Activated CD4-positive, alpha-beta T cell treated with anti-CD3 and anti-CD28 coated beads, Interleukin-2, amount 50 U/mL, for 16 hours (primary cell): ENCODE measurements at regions not wholly inside any gene's neighbourhood (a gene's known extent, or its start where the extent isn't known, plus 50 kb on each side); places are given as distances from the start of the nearest gene placed in this dataset.
A peak's percentile ranks its signal among the peaks of the same experiment; 100 is the strongest.
"Not testable (repeated sequence)": the region's sequence is repeated elsewhere in the genome, so short reads cannot be mapped to it uniquely, and the experiment has no call there.

Source experiments
- DNase-seq: peaks from one replicate; pipeline ENCODE4 v3.0.0-alpha.2; 2020

DNA sequence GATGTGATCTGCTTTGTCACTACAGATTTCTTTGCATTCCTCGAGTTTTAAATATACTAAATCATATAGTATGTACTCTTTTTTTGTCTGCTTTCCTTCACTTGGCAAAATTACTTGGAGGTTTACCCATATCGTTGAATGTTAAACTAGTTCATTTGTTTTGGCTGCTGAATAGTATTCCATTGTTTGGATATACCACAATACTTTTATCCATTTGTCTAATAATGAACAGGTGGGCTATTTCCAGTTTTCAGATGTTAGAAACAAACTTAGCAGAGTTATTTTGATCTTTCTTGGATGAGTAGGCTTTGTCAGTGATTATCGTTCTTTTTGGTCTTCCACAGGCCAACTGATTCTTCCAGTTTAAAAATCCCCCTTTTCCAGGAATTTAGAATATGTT lies 154.0 kb upstream of the TGFBR2 start:
- no peak for DNase-seq

DNA sequence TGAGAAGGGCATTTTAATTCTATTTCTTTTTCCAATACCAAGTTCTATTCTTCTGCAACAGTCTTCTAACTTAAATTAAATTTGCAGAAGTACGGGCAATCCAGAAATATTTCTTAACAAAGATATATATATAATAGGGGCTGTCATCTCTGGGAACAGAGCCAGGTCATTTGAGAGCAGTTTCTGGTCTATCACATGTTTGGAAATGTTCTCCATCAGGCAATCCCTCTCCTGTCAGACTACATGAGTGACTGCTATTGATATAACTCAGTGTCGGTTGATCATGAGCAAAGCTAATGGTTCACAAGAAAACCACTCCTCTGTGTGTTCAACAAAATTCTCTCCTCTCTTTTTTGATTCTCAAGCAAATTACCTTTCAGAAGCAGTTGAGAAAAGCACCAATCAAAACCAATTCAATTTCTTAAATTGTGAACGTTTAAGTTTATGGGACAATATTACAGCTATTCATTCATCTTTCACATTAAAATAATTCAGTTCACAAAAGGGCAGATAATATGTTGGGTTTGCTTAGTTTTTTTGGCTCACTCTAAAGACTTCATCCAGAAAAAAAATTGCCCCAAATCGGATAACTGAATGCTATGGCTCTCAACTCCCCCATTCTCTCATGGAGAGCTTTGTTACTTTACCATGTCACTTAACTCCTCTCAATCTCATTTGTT lies 152.9 kb upstream of the TGFBR2 start:
- no peak for DNase-seq

DNA sequence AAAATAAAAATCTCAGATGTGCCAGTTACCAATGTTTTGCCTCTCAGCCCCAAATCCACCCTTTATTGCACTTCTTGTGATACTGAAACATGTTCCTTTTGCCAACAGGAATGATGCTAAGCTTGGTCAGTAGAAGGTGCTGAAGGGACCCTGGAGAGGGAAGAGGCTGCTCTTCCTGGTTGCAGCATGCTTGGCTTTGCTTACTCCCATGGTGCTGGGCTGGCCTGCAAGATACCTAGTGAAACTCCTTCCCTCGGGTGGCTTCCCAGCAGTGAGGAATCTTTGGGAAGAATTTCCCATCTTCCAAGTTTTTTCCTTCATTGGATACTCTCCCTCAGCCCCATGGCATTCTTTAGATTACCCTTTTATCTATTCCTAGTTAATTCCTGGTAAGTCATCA lies 151.8 kb upstream of the TGFBR2 start:
- DNase-seq, result no peak

- not testable (repeated sequence) for DNase-seq
Measured at GRCh38 chr3:30455112-30455511, 151.3 kb upstream of the TGFBR2 start.

- DNase-seq, result no peak
Measured at GRCh38 chr3:30455840-30456239, 150.6 kb upstream of the TGFBR2 start.

DNA sequence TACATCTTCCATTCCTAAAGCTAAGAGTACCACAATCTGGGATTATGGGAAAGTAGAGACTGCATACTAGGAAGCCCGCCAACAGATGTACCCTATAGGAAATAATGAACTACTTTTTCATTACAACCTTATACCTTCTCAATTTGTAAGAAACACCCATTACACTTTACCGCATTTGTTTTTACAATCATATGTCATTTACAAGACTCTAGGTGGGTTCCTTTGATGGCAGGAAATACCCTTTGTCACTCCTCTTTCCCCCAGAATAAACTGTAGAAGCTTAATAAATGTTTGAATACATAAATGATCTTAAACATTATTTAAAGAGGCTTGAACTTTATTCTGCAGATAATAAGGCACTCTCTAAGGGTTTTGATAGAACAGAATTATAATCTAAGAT lies 150.1 kb upstream of the TGFBR2 start:
- no peak for DNase-seq

- no peak for DNase-seq
Measured at GRCh38 chr3:30457081-30457480, 149.3 kb upstream of the TGFBR2 start.

DNA sequence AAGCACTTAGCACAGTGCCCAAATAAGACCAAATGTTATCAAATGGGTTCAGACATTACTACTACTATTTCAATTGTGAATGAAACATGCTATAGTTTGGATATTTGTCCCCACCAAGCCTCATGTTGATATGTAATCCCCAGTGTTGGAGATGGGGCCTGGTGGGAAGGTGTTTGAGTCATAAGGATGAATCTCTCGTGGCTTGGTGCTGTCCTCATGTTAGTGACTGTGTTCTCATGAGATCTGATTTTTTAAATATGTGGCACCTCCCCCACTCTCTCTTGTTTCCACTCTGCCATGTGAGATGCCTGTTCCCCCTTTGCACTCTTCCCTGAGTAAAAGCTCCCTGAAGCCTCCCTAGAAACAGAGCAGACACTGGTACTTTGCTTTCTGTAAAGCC lies 148.7 kb upstream of the TGFBR2 start:
- DNase-seq, result no peak

DNA sequence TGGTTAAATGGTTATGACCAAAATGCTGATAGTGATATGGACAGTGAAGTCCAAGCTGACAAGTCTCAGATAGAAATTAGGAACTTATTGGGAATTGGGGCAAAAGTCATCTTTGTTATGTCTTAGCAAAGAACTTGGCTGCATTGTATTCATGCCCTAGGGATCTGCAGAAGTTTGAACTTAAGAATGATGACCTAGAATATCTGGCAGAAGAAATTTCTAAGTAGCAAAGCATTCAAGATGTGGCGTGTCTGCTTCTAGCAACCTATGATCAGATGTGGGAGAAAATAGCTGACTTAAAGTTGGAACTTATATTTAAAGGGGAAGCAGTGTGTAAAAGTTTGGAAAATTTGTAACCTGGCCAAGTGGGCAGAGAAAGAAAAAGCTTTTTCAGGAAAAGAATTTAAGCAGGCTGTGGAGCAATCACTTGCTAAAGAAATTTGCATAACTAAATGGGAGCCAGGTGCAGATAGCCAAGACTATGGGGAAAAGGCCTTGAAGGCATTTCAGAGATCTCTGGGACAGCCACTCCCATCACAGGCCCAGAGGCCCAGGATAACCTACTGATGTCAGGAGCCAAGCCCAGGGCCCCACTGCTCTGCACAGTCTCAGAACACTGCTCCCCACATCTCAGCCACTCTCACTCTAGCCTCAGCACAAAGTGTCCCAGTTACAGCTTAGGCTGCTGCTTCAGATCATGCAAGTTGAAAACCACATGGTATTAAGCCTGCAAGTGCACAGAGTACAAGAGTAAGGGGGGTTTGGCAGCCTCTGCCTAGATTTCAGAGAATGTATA lies 147.8 kb upstream of the TGFBR2 start:
- DNase-seq, result no peak

GRCh38 chr3:30461311-30461710 lies 145.1 kb upstream of the TGFBR2 start:
- no peak for DNase-seq

- no peak for DNase-seq
Measured at GRCh38 chr3:30462721-30463470, 143.5 kb upstream of the TGFBR2 start.

- DNase-seq, result no peak
Measured at GRCh38 chr3:30464381-30464780, 142.0 kb upstream of the TGFBR2 start.

- no peak for DNase-seq
Measured at GRCh38 chr3:30465454-30465853, 140.9 kb upstream of the TGFBR2 start.

DNA sequence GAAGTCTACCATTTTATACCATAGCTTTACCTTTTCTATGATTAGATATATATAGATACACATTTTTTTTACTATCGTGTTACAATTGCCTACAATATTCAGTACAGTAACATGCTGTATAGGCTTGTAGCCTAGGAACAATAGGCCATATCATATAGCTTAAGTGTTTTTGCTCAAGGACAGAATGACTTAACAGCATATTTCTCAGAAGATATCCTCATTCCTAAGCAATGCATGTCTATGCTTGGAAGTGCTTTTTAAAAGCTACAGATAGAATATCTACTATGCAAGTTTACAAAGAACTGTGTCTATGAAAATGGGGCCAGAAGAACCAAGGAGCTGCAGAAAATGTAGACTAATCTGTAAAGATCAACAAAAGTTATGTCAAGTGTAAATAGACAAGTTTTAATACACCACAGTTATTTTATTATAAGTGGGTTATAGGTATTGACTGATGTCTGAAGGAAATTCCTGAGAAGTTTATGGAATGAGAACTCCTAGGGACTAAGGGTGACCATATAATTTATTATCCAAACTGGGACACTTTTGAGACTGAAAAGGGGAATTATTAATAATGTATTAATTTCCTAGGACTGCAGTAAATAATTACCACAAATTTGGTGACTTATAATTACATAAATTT lies 138.7 kb upstream of the TGFBR2 start:
- no peak for DNase-seq

DNA sequence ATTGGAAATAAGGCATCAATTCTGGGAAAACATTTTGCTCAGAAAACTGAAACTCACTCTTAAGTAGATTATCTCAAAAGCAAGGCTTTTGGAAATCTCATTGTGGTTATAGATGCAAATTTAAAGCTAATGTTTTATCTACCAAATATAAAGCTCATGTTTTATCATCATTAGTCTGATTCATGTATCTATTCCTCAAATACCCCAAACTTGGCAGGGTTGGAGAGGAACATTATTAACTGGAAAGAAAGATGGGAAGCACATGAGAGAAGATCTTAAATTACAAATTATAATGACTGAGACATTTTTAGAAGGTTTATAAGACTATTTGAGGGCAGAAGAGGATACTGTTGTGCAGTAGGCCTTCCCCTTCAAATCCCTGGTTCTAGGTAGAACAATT lies 137.3 kb upstream of the TGFBR2 start:
- no peak for DNase-seq

DNA sequence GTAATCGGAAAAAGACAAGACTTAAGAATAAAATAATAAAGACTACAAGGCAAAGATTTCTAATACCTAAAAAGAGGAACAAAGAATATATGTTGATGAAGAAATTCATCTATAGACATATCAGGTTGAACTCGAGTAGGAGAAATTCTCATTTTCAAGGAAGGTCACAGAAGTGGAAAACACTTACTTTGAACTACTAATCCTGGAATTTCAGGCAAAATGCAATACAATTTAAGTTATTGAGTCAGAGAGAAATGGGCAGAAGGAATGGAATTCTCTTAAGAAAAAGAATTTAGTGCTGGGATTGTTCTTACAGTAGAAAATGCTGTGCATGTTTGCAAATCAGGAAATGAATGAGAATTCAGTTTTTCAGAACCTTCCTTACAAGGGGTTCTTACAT lies 135.9 kb upstream of the TGFBR2 start:
- DNase-seq, result no peak

DNA sequence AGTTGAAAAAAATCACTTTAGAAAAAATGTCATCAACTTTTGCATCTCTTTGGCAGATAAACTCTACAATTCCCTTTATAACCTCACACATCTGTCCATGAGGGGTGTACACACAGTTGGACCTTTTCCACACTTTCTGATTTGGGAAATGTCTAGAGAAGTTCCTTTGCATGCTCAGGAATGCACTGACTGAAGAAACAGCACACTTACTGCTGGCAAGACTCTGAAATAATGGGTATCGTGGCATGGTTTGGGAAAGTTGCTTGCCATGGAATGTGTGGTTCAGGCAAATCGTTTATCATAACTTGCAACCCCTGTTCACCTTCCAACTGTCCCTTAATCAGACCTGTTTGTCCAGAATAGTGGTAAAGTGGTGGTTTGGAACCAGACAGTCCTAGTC lies 135.3 kb upstream of the TGFBR2 start:
- no peak for DNase-seq

GRCh38 chr3:30471796-30472489 lies 134.5 kb upstream of the TGFBR2 start:
- DNase-seq, result no peak

DNA sequence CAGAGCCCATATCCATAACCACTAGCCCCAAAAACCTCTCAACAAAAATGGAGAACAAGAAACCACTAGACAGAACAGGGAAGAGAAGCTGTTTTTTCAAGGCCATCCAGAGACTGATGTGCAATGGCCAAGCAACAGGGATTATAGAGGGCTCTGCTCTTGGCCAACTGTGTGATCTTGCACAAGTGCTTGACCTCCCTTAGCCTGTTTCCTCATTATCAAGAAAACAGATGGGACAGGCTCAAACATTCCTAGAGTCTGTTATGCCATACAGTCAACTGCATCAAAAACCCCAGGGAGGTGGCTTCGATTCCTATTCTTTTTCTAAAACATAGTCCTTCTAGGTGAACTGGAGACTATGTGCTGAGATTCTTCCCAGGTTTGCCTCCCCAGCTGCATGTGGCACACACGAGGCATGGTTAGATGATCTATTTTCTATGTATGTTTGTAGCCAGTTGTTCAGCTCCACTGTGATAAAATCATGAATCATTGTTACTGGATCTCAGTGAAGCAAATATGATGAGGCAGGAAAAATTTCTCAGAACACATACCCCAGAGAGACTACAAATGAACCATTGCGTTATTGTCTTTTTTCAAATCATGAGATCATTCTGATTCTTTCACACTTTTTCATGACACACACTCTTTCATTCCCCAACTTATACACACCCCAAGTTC lies 132.9 kb upstream of the TGFBR2 start:
- DNase-seq, result no peak

- no peak for DNase-seq
Measured at GRCh38 chr3:30474371-30474770, 132.0 kb upstream of the TGFBR2 start.

GRCh38 chr3:30475038-30475808 lies 131.2 kb upstream of the TGFBR2 start:
- DNase-seq, result peak; percentile 6
